ENCODE measurements at regions not wholly inside any gene's neighbourhood (a gene's known extent, or its start where the extent isn't known, plus 50 kb on each side); places are given as distances from the start of the nearest gene placed in this dataset.

DNA sequence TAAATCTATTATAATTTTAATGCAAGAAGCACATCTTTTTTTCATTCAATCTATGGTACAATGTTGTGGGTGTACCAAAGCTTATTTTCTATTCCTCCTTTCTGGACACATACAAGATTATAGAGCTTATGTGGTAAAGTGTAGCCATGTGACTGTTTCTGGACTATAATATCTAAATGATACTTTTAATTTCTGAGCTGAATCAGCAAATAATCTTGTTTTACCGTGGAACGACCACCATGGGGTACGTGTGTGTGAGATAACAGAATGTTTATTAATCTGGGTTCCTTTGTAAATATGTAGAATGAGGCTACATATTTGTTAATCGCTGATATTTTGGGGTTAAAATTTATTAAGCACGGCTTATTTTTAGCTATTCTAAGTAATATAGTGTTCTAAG, 111.5 kb upstream of the EYS start:
- Histone ChIP-seq H3K4me3 (ENCODE audit: low read depth, low read length) (no peak overlapping the region), H3K36me3 (ENCODE audit: control insufficient read depth, insufficient read depth, low read length) (no peaks in the 10 kb centered on the region), H3K27me3 (ENCODE audit: control insufficient read depth, insufficient read depth, low read length) (no peaks in the 10 kb centered on the region)
- TF ChIP-seq, protein P1, sequence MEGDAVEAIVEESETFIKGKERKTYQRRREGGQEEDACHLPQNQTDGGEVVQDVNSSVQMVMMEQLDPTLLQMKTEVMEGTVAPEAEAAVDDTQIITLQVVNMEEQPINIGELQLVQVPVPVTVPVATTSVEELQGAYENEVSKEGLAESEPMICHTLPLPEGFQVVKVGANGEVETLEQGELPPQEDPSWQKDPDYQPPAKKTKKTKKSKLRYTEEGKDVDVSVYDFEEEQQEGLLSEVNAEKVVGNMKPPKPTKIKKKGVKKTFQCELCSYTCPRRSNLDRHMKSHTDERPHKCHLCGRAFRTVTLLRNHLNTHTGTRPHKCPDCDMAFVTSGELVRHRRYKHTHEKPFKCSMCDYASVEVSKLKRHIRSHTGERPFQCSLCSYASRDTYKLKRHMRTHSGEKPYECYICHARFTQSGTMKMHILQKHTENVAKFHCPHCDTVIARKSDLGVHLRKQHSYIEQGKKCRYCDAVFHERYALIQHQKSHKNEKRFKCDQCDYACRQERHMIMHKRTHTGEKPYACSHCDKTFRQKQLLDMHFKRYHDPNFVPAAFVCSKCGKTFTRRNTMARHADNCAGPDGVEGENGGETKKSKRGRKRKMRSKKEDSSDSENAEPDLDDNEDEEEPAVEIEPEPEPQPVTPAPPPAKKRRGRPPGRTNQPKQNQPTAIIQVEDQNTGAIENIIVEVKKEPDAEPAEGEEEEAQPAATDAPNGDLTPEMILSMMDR (IDR thresholded peaks at IDR 0.05; ENCODE audit: insufficient read depth, low read length, severe bottlenecking) = no peak
- DNase-seq (ENCODE audit: low read depth) = no peak
- FAIRE-seq = no peak

DNA sequence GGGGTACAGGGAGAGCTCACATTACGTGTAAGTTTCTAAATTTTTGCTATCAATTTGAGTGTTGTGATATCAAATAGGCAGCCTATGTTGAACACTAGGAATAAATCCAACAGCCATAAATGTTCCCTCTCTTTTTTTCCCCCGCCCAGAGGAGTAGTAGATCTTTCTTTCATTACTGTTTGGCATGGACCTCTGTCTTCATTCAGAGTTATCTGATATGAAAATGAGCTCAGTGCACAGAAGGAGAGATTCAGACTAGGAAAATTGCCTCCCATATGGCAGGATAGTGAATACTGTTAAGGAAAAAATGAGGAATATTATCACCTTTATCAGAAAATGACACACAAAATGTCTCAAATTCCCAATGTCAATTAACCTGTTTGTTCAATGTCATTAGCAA, 110.0 kb upstream of the EYS start:
- no peaks in the 10 kb centered on the region for H3K36me3 ChIP-seq (ENCODE audit: control insufficient read depth, insufficient read depth, low read length)
- TF ChIP-seq, protein P1 (IDR thresholded peaks at IDR 0.05; ENCODE audit: insufficient read depth, low read length, severe bottlenecking) = no peak
- no peak for FAIRE-seq
- H3K27me3 ChIP-seq (ENCODE audit: control insufficient read depth, insufficient read depth, low read length) = no peaks in the 10 kb centered on the region
- H3K4me3 ChIP-seq (ENCODE audit: low read depth, low read length) = no peak overlapping the region
- DNase-seq (ENCODE audit: low read depth) = no peak

DNA sequence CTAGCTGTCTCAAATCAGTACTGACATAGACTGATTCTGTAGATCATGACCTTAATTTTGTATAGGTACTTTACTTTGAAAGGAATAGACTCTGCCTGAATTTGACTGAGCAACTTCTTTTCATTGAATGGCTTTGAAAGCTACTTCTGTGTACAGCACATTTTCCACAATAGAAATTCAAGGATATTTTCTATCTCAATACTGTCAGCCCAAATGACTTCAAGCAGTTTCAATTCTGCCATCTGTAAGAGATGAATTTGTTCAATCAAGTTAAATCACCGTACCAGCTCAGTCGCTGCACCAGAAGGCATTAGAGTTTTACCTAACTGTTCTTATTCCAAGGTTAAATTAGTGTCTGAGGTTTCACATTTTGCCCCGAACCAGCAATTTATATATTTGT, 107.0 kb upstream of the EYS start:
- DNase-seq (ENCODE audit: low read depth) (no peak), FAIRE-seq (no peak)
- Histone ChIP-seq H3K36me3 (ENCODE audit: control insufficient read depth, insufficient read depth, low read length) (no peaks in the 10 kb centered on the region), H3K27me3 (ENCODE audit: control insufficient read depth, insufficient read depth, low read length) (no peaks in the 10 kb centered on the region), H3K4me3 (ENCODE audit: low read depth, low read length) (no peak overlapping the region)
- TF ChIP-seq, protein P1 (IDR thresholded peaks at IDR 0.05; ENCODE audit: insufficient read depth, low read length, severe bottlenecking) = no peak

DNA sequence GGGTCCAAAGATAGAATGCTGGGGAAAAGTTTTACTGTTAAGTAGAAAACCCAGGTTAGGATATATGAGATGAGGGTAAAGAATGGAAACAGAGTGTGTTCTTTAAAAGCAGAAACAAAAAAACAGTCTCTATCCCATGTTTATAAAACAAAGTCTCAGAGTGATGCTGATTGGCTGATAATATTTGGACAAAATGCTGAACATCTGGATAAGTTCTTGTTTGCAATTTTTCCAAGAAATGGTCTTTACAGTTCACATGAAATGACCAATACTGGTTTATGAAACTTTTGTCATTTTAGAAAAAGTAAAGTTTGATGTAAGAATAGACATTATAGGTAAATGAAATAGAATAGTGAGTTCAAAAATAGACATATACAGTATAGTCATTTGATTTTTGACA, 96.2 kb upstream of the EYS start:
- TF ChIP-seq, protein P1 (IDR thresholded peaks at IDR 0.05; ENCODE audit: insufficient read depth, low read length, severe bottlenecking) = no peak
- no peaks in the 10 kb centered on the region for H3K36me3 ChIP-seq (ENCODE audit: control insufficient read depth, insufficient read depth, low read length)
- no peaks in the 10 kb centered on the region for H3K27me3 ChIP-seq (ENCODE audit: control insufficient read depth, insufficient read depth, low read length)
- DNase-seq (ENCODE audit: low read depth) (no peak), FAIRE-seq (no peak)
- no peak overlapping the region for H3K4me3 ChIP-seq (ENCODE audit: low read depth, low read length)

DNA sequence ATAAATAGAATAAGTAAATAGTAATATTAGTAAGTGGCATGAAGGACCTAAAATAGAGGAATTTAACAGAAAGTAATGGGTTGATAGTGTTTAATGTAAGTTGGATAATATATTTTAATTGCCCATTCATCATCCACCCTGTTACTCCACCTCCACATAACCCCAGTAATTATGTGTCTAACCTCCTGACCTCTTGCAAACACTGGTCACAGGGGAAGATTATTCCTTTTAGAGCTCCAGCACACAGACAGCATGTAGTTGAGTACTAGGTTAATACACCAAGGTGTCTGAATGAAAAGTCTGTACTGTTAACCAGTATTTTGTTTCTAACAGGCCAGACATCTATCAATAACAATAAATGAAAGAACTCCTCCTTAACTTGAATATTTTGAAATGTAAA, 92.4 kb upstream of the EYS start:
- Histone ChIP-seq H3K36me3 (ENCODE audit: control insufficient read depth, insufficient read depth, low read length) (no peaks in the 10 kb centered on the region), H3K4me3 (ENCODE audit: low read depth, low read length) (no peak overlapping the region), H3K27me3 (ENCODE audit: control insufficient read depth, insufficient read depth, low read length) (no peaks in the 10 kb centered on the region)
- DNase-seq (ENCODE audit: low read depth) = no peak
- no peak for FAIRE-seq
- TF ChIP-seq, protein P1 (IDR thresholded peaks at IDR 0.05; ENCODE audit: insufficient read depth, low read length, severe bottlenecking) = no peak

DNA sequence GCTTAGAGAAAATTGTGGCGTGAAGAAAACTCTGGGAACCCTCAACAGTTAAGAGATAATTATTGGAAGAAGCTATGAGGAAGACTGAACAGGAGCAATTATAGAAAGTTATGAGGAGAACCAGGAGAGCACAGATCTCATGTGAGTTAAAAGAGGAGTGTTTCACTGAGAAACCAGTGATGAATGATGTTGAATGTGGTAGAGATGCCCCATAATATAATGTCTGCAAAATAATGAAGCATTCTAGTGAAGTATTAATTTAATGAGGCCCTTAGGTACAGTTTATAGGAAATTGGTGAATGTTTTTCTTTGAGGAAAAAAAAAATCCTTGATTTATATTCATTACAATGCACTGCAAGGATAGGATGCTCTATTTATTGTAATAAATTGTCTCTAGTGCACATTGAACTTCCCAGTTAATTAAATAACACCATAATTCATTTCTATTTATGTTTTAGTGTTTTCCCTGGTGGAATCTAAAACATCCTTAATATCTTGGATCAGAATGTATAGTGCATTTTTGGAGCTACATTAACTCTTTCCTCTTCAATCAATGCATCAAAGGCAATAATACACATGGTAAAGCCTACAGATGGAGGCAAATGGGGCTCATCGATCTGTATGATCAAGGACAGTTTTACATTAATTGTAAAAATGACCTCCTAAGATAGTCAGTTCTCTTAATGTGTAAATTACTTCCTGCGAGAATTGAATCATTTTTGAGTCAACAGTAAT, 91.4 kb upstream of the EYS start:
- FAIRE-seq (no peak), DNase-seq (ENCODE audit: low read depth) (no peak)
- TF ChIP-seq, protein P1 (IDR thresholded peaks at IDR 0.05; ENCODE audit: insufficient read depth, low read length, severe bottlenecking) = no peak
- no peak overlapping the region for H3K4me3 ChIP-seq (ENCODE audit: low read depth, low read length)
- no peaks in the 10 kb centered on the region for H3K27me3 ChIP-seq (ENCODE audit: control insufficient read depth, insufficient read depth, low read length)
- H3K36me3 ChIP-seq (ENCODE audit: control insufficient read depth, insufficient read depth, low read length) = no peaks in the 10 kb centered on the region

Measured in bronchial epithelial cell (primary cell).